Heart right ventricle (tissue), 16 donors: ENCODE measurements at regions not wholly inside any gene's neighbourhood (a gene's known extent, or its start where the extent isn't known, plus 50 kb on each side); places are given as distances from the start of the nearest gene placed in this dataset.

Experiments used
- ATAC-seq, 8 donors: fragments of 200-7000 bp; cut with Tn5 transposase; one replicate each; pipeline ENCODE4 v1.9.1; 2020; ENCODE audit warnings: mild to moderate bottlenecking in 8 of 8, moderate library complexity in 8 of 8, moderate number of reproducible peaks in 1 of 8
- DNase-seq, 2 donors: peaks; one replicate each; pipeline ENCODE4 v3.0.0-alpha.2; 2020
- H3K27ac ChIP-seq, 10 donors: fragments of 200-600 bp; sonication (generic) in 2 of 10; one replicate each; pipeline versions ENCODE4 v1.5.0 to v1.8.0; 2020 to 2022; ENCODE audit warnings: mild to moderate bottlenecking in 3 of 10
- H3K27me3 ChIP-seq, 7 donors: fragments of 200-600 bp; one replicate each; pipeline ENCODE4 v1.8.0; 2021 to 2022; ENCODE audit warnings: mild to moderate bottlenecking in 2 of 7
- H3K36me3 ChIP-seq, 9 donors: fragments of 200-600 bp; sonication (generic) in 1 of 9; one replicate each; pipeline versions ENCODE4 v1.5.0 to v1.8.0; 2020 to 2022; ENCODE audit warnings: mild to moderate bottlenecking in 2 of 9
- H3K4me1 ChIP-seq, 9 donors: fragments of 200-600 bp; sonication (generic) in 1 of 9; one replicate each; pipeline versions ENCODE4 v1.5.0 to v1.8.0; 2020 to 2022; ENCODE audit warnings: mild to moderate bottlenecking in 4 of 9
- H3K4me3 ChIP-seq, 10 donors: fragments of 200-600 bp; sonication (generic) in 2 of 10; one replicate each; pipeline versions ENCODE4 v1.5.0 to v1.8.0; 2020 to 2022; ENCODE audit warnings: mild to moderate bottlenecking in 7 of 10, moderate library complexity in 2 of 10
- H3K9me3 ChIP-seq, 11 donors: fragments of 200-600 bp in 10 of 11; sonication (generic) in 2 of 11; one replicate each; pipeline versions ENCODE4 v1.5.0 to v1.8.0; 2013 to 2022; ENCODE audit warnings: mild to moderate bottlenecking in 2 of 11, control low read depth in 1 of 11, moderate library complexity in 1 of 11
- CTCF ChIP-seq, 9 donors: fragments of 200-600 bp; sonication (generic) in 2 of 9; IDR thresholded peaks; one replicate each; pipeline versions ENCODE4 v1.5.0 to v1.8.0; 2021 to 2022; ENCODE audit warnings: antibody characterized with exemption in 9 of 9, mild to moderate bottlenecking in 5 of 9, moderate library complexity in 1 of 9
- WGBS, 2 donors: extraction: QIAGEN DNeasy Blood & Tissue Kit; methylation state at CpG; one replicate each; pipeline ENCODE4 v1.1.7; 2013; ENCODE audit warnings: inconsistent platforms in 1 of 2; 5-methylcytosine and 5-hydroxymethylcytosine counted together
- intact Hi-C, 10 donors: fragments of 100-400 bp; cut with DNase I; formaldehyde crosslinking; loops; one replicate each; pipeline versions ENCODE4 v1.11.1 to v1.14.2; 2022
- donor health status: Arrhythmogenic right ventricular cardiomyopathy.
- donor health status: ischemic (EF 13 %, LVEDD 7.1; RV severe dilation, severe dysfunction).
- donor health status: healthy with polysubstance abuse.
- donor health status: DM: no; HTN: yes; CAD: no.
- donor health status: DM: no; HTN: no; CAD: no.
- donor health status: ischemic (EF 25% LVEDD 6.9; RV normal size, moderate dysfunction).
- donor health status: ischemic (EF 25% LVEDD 5.7; RV mildly dilated, moderate dysfunction).
- donor health status: healthy.
- donor health status: DM: yes; HTN: yes; CAD: no.
- donor health status: Ischemic cardiomyopathy.
- donor health status: ischemic (EF 35%, LVEDD 5.7; RV mildly dilated, moderate dysfunction).
- donor health status: nonischemic (EF 11% LVEDD 7.7; RV severe dilation, severe dysfunction).
- donor health status: DM: yes; HTN: yes; CAD: no.
- donor health status: PGD.
- donor health status: ischemic (EF 29% LVEDD 5.4; RV normal size, mild dysfunction).
- donor health status: nonischemic (EF 23%, LVEDD 6.1; RV moderate dilation, normal function).

DNA sequence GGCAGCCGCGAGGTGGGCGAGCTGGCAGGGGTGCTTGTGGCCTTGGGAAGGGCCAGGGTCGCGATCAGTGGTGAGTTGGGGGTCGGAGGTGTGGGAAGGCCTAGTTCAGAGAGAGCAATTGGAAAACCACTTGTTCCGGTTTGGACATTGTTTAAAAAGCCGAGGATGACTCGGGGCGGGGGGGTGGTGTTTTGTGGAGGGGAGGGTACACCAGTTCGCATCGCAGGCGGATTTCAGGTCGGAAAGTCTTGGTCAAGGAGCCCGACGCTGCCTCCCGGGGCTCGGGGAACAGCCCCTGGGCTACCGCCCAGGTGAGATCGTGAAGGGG lies 66.4 kb downstream of the KPNA2 start:
- intact Hi-C loops: loop anchor here in 4 of 10 donors (5.0 to 10.0 kb wide), 4 partner anchors 65 to 320 kb away; partner anchors contain the start of gene KPNA2 (in 2 of the 4)
- Histone ChIP-seq H3K9me3 (no peaks in the 10 kb centered on the region), H3K27ac (peak overlapping the region; percentile 84 to 97 (median 94)), H3K4me3 (peak overlapping the region; percentile 69 to 93 (median 82)), H3K4me1 (peaks cover 0 to 39% (median 19%) of the 10 kb centered on the region in 9 donors), H3K36me3 (peaks cover 0 to 25% (median 0%) of the 10 kb centered on the region in 9 donors), H3K27me3 (no peaks in the 10 kb centered on the region)
- ATAC-seq: peak in 2 of 8 donors; percentile 1 to 3
- WGBS, 2 donors: 1 to 2% methylated on average over 16 to 19 of the region's 20 CpGs
- DNase-seq: peak; percentile 22 to 23
- no peak for TF ChIP-seq CTCF (IDR thresholded peaks at IDR 0.05)

- intact Hi-C loops: loop anchor here in 4 of 10 donors (5.0 to 10.0 kb wide), 4 partner anchors 65 to 320 kb away; partner anchors contain the start of gene KPNA2 (in 2 of the 4)
These were observed 66.8 kb downstream of the KPNA2 start for GRCh38 chr17:68102318-68102758.

DNA sequence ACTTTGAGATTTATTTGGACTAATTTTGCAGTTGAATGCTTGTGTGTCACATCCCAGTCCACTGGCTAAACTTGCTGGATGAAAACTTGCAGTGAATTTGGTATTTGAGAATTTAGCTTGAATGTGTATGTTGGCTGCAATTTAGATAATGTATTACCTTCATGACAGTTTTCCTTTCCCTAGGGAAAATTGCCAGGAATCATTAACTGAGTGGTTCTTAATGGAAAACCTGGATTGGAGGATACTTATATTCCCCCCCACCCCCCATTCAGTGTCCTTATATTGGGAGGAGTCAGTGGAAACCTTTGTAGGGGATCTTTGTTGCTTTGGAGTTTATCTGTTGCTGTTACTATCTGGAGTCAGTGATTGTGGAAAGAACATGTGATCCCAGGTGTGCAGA lies 67.6 kb downstream of the KPNA2 start:
- Histone ChIP-seq H3K36me3 (peaks cover 0 to 28% (median 2%) of the 10 kb centered on the region in 9 donors), H3K4me3 (peak overlapping the region in 9 of 10 donors; percentile 69 to 93 (median 82)), H3K4me1 (peaks cover 0 to 47% (median 19%) of the 10 kb centered on the region in 9 donors), H3K27ac (peak overlapping the region in 6 of 10 donors; percentile 1 to 96 (median 86)), H3K27me3 (no peaks in the 10 kb centered on the region), H3K9me3 (peaks cover 0 to 2% (median 0%) of the 10 kb centered on the region in 11 donors)
- intact Hi-C loops: loop anchor here in 4 of 10 donors (5.0 to 10.0 kb wide), 4 partner anchors 66 to 319 kb away; partner anchors contain the start of gene KPNA2 (in 2 of the 4)
- DNase-seq (no peak), ATAC-seq (no peak)
- peak in 1 of 9 donors; percentile 5 for TF ChIP-seq CTCF (IDR thresholded peaks at IDR 0.05)

More at GRCh38 chr17:68102318-68102758, 66.8 kb downstream of the KPNA2 start:
- Histone ChIP-seq H3K36me3 (peaks cover 0 to 26% (median 0%) of the 10 kb centered on the region in 9 donors), H3K9me3 (no peaks in the 10 kb centered on the region), H3K27ac (peak overlapping the region; percentile 84 to 97 (median 94)), H3K4me1 (peaks cover 0 to 43% (median 19%) of the 10 kb centered on the region in 9 donors), H3K27me3 (no peaks in the 10 kb centered on the region), H3K4me3 (peak overlapping the region; percentile 69 to 93 (median 82))
- peak; percentile 3 to 36 (median 14) for ATAC-seq
- no peak for DNase-seq
- no peak for TF ChIP-seq CTCF (IDR thresholded peaks at IDR 0.05)
- 2 to 5% methylated on average over 20 to 21 of the region's 21 CpGs for WGBS, 2 donors

GRCh38 chr17:68106085-68106484 lies 70.5 kb downstream of the KPNA2 start:
- Histone ChIP-seq H3K27ac (no peak overlapping the region), H3K9me3 (peaks cover 0 to 10% (median 5%) of the 10 kb centered on the region in 11 donors), H3K27me3 (no peaks in the 10 kb centered on the region), H3K36me3 (peaks cover 0 to 39% (median 6%) of the 10 kb centered on the region in 9 donors), H3K4me1 (peaks cover 0 to 43% (median 15%) of the 10 kb centered on the region in 9 donors), H3K4me3 (no peak overlapping the region)
- WGBS, 2 donors: 87 to 94% methylated on average over 2 of the region's 2 CpGs
- no peak for ATAC-seq
- DNase-seq: no peak
- intact Hi-C loops: loop anchor here in 2 of 10 donors (10.0 kb wide), 2 partner anchors 71 to 91 kb away; partner anchors contain the start of gene KPNA2 (in 1 of the 2)
- no peak for TF ChIP-seq CTCF (IDR thresholded peaks at IDR 0.05)
